ENCODE measurements at regions not wholly inside any gene's neighbourhood (a gene's known extent, or its start where the extent isn't known, plus 50 kb on each side); places are given as distances from the start of the nearest gene placed in this dataset.

- Histone ChIP-seq H3K36me3 (ENCODE audit: insufficient read depth, low read length, poor library complexity, severe bottlenecking) (no peaks in the 10 kb centered on the region), H3K4me3 (ENCODE audit: low read depth, low read length, poor library complexity, severe bottlenecking) (no peak overlapping the region), H3K4me1 (ENCODE audit: insufficient read depth, low read length, poor library complexity, severe bottlenecking) (no peaks in the 10 kb centered on the region), H3K27me3 (replicated peaks; ENCODE audit: insufficient read depth, low read depth, low read length, poor library complexity) (no peaks in the 10 kb centered on the region), H3K27ac (ENCODE audit: low read depth, low read length, poor library complexity, severe bottlenecking) (no peak overlapping the region), H3K9me3 (ENCODE audit: low read depth, low read length, poor library complexity, severe bottlenecking) (no peaks in the 10 kb centered on the region)
- POLR2A ChIA-PET (ENCODE audit: low non-redundant PET) = no interaction called here
- DNase-seq (ENCODE audit: low spot score) = no peak
- TF ChIP-seq EZH2 (IDR thresholded peaks at IDR 0.05; ENCODE audit: borderline replicate concordance, low read depth, low read length, poor library complexity, severe bottlenecking) (no peak), CTCF (conservative IDR thresholded peaks at IDR 0.05; ENCODE audit: low read depth, low read length) (no peak)
- intact Hi-C loops (cut with micrococcal nuclease; ENCODE audit: unreplicated experiment) = no loop called here
- CTCF ChIA-PET = no interaction called here
- BruUV-seq (replicated peaks) = no TSS peak
Observed at GRCh38 chr5:51890435-51891116, 507.3 kb downstream of the ISL1 start.

GRCh38 chr5:51892680-51893079 is 509.4 kb downstream of the ISL1 start:
- no peaks in the 10 kb centered on the region for H3K27me3 ChIP-seq (replicated peaks; ENCODE audit: insufficient read depth, low read depth, low read length, poor library complexity)
- H3K9me3 ChIP-seq (ENCODE audit: low read depth, low read length, poor library complexity, severe bottlenecking) = no peaks in the 10 kb centered on the region
- CTCF ChIA-PET = no interaction called here
- H3K27ac ChIP-seq (ENCODE audit: low read depth, low read length, poor library complexity, severe bottlenecking) = no peak overlapping the region
- H3K4me3 ChIP-seq (ENCODE audit: low read depth, low read length, poor library complexity, severe bottlenecking) = no peak overlapping the region
- H3K4me1 ChIP-seq (ENCODE audit: insufficient read depth, low read length, poor library complexity, severe bottlenecking) = no peaks in the 10 kb centered on the region
- TF ChIP-seq EZH2 (IDR thresholded peaks at IDR 0.05; ENCODE audit: borderline replicate concordance, low read depth, low read length, poor library complexity, severe bottlenecking) (no peak), CTCF (conservative IDR thresholded peaks at IDR 0.05; ENCODE audit: low read depth, low read length) (no peak)
- H3K36me3 ChIP-seq (ENCODE audit: insufficient read depth, low read length, poor library complexity, severe bottlenecking) = no peaks in the 10 kb centered on the region
- intact Hi-C loops (cut with micrococcal nuclease; ENCODE audit: unreplicated experiment) = no loop called here
- no TSS peak for BruUV-seq (replicated peaks)
- POLR2A ChIA-PET (ENCODE audit: low non-redundant PET) = no interaction called here
- no peak for DNase-seq (ENCODE audit: low spot score)

GRCh38 chr5:51895834-51896233 is 512.6 kb downstream of the ISL1 start:
- no peaks in the 10 kb centered on the region for H3K4me1 ChIP-seq (ENCODE audit: insufficient read depth, low read length, poor library complexity, severe bottlenecking)
- no peaks in the 10 kb centered on the region for H3K27me3 ChIP-seq (replicated peaks; ENCODE audit: insufficient read depth, low read depth, low read length, poor library complexity)
- ChIA-PET POLR2A (ENCODE audit: low non-redundant PET) (no interaction called here), CTCF (no interaction called here)
- H3K27ac ChIP-seq (ENCODE audit: low read depth, low read length, poor library complexity, severe bottlenecking) = no peak overlapping the region
- TF ChIP-seq CTCF (conservative IDR thresholded peaks at IDR 0.05; ENCODE audit: low read depth, low read length) = no peak
- TF ChIP-seq EZH2 (IDR thresholded peaks at IDR 0.05; ENCODE audit: borderline replicate concordance, low read depth, low read length, poor library complexity, severe bottlenecking) = no peak
- H3K9me3 ChIP-seq (ENCODE audit: low read depth, low read length, poor library complexity, severe bottlenecking) = no peaks in the 10 kb centered on the region
- no peak overlapping the region for H3K4me3 ChIP-seq (ENCODE audit: low read depth, low read length, poor library complexity, severe bottlenecking)
- H3K36me3 ChIP-seq (ENCODE audit: insufficient read depth, low read length, poor library complexity, severe bottlenecking) = no peaks in the 10 kb centered on the region
- intact Hi-C loops (cut with micrococcal nuclease; ENCODE audit: unreplicated experiment) = no loop called here
- BruUV-seq (replicated peaks) = no TSS peak
- DNase-seq (ENCODE audit: low spot score) = no peak

All from A673 (cell line).